ENCODE measurements at regions not wholly inside any gene's neighbourhood (a gene's known extent, or its start where the extent isn't known, plus 50 kb on each side); places are given as distances from the start of the nearest gene placed in this dataset.

GRCh38 chr15:47475336-47475735, 242.0 kb upstream of the SEMA6D start:
- ATAC-seq = no peak
- DNase-seq = no peak
- Histone ChIP-seq H3K27ac (no peak overlapping the region), H3K4me1 (no peaks in the 10 kb centered on the region), H3K4me3 (no peak overlapping the region), H3K27me3 (ENCODE audit: low read depth) (no peaks in the 10 kb centered on the region), H3K9me3 (no peaks in the 10 kb centered on the region), H3K36me3 (no peaks in the 10 kb centered on the region)
- TF ChIP-seq CTCF (IDR thresholded peaks at IDR 0.05) = no peak
- intact Hi-C loops (cut with DNase I) = no loop called here

DNA sequence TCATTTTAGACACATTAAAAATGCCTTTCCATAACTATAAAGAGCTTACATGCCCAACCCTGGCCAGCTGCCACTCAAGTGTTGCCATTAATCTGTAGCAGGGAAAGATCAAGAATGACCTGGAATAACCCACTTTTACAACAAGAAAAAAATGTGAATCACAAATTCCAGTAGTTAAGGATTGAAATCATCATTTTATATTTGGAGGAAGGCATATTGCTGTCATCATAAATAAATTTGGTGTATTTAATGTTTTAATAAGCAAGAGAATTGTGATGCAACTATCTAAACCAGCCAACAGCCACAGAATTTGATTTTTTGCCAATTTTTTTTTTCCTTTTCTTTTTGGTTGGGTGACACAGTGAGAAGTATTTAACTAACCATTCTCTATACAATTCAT, 240.0 kb upstream of the SEMA6D start:
- no peak for TF ChIP-seq CTCF (IDR thresholded peaks at IDR 0.05)
- Histone ChIP-seq H3K36me3 (no peaks in the 10 kb centered on the region), H3K27ac (no peak overlapping the region), H3K9me3 (no peaks in the 10 kb centered on the region), H3K27me3 (ENCODE audit: low read depth) (no peaks in the 10 kb centered on the region), H3K4me3 (no peak overlapping the region), H3K4me1 (no peaks in the 10 kb centered on the region)
- DNase-seq (no peak), ATAC-seq (no peak)
- intact Hi-C loops (cut with DNase I) = no loop called here

DNA sequence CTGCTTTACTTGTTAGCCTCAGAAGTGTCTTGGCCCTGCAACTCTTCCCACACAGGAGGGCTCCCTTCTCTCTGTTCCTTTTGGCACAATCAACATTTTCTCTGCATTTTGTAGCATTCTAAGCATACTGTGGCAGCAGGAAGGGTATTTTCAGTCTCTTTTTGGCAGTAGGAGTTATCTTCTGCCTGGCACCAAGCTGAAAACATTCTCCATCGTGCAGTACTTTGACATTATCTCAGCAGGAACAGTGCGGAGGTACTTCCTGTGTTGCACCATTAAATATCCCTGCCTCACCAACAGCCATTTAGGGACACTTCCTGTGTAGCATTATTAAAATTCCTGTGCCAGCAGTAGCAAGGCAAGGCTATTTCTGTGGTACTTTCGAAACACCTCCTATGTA, 233.2 kb upstream of the SEMA6D start:
- no peak for TF ChIP-seq CTCF (IDR thresholded peaks at IDR 0.05)
- ATAC-seq = no peak
- DNase-seq = no peak
- Histone ChIP-seq H3K36me3 (no peaks in the 10 kb centered on the region), H3K4me1 (no peaks in the 10 kb centered on the region), H3K27me3 (ENCODE audit: low read depth) (no peaks in the 10 kb centered on the region), H3K9me3 (no peaks in the 10 kb centered on the region), H3K4me3 (no peak overlapping the region), H3K27ac (no peak overlapping the region)
- intact Hi-C loops (cut with DNase I) = no loop called here

GRCh38 chr15:47484997-47485396, 232.3 kb upstream of the SEMA6D start:
- Histone ChIP-seq H3K9me3 (no peaks in the 10 kb centered on the region), H3K36me3 (no peaks in the 10 kb centered on the region), H3K4me1 (no peaks in the 10 kb centered on the region), H3K27ac (no peak overlapping the region), H3K27me3 (ENCODE audit: low read depth) (no peaks in the 10 kb centered on the region), H3K4me3 (no peak overlapping the region)
- ATAC-seq (no peak), DNase-seq (no peak)
- intact Hi-C loops (cut with DNase I) = no loop called here
- no peak for TF ChIP-seq CTCF (IDR thresholded peaks at IDR 0.05)

DNA sequence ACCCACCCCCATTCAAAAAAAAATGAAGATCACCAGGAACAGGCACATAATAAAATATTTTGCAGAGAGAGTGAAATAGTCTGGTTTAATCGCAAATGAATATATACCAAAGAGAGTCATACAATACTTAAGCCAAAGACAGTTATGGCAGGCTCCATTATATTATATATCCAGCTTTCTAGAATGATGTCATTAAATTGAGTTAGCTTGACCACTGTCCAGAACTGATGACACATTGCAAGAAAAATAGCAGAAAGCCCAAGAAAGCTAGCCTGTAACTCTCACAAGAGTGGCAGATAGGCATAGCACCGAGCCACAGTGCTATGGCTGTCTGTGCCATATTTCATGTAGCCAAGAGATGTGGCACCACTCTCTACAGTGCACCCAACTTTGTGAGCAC, 231.9 kb upstream of the SEMA6D start:
- Histone ChIP-seq H3K4me3 (no peak overlapping the region), H3K9me3 (no peaks in the 10 kb centered on the region), H3K4me1 (no peaks in the 10 kb centered on the region), H3K27me3 (ENCODE audit: low read depth) (no peaks in the 10 kb centered on the region), H3K36me3 (no peaks in the 10 kb centered on the region), H3K27ac (no peak overlapping the region)
- no peak for TF ChIP-seq CTCF (IDR thresholded peaks at IDR 0.05)
- DNase-seq (no peak), ATAC-seq (no peak)
- intact Hi-C loops (cut with DNase I) = no loop called here

GRCh38 chr15:47486040-47486439, 231.3 kb upstream of the SEMA6D start:
- no peak overlapping the region for H3K4me3 ChIP-seq
- intact Hi-C loops (cut with DNase I) = no loop called here
- TF ChIP-seq CTCF (IDR thresholded peaks at IDR 0.05) = no peak
- DNase-seq (no peak), ATAC-seq (no peak)
- H3K9me3 ChIP-seq = no peaks in the 10 kb centered on the region
- H3K27me3 ChIP-seq (ENCODE audit: low read depth) = no peaks in the 10 kb centered on the region
- no peaks in the 10 kb centered on the region for H3K36me3 ChIP-seq
- H3K4me1 ChIP-seq = no peaks in the 10 kb centered on the region
- no peak overlapping the region for H3K27ac ChIP-seq

Data from lower lobe of right lung (tissue), 2 donors.